Lower leg skin (tissue), 4 donors: ENCODE measurements at regions not wholly inside any gene's neighbourhood (a gene's known extent, or its start where the extent isn't known, plus 50 kb on each side); places are given as distances from the start of the nearest gene placed in this dataset.
"Not testable (repeated sequence)": the region's sequence is repeated elsewhere in the genome, so short reads cannot be mapped to it uniquely, and the experiment has no call there.

Experiments
- DNase-seq, 2 donors: peaks; one replicate each; pipeline ENCODE4 v3.0.0-alpha.2; 2019; ENCODE audit warnings: low spot score in 2 of 2
- H3K4me3 ChIP-seq: fragments of 200-600 bp; sonication (generic); 2 replicates; pipeline ENCODE4 v1.5.1; 2017; ENCODE audit warnings: mild to moderate bottlenecking, low read depth; ENCODE audit not compliant: poor library complexity, severe bottlenecking
- POLR2A ChIP-seq, 2 donors: fragments of 450-650 bp; IDR thresholded peaks; one replicate each; pipeline ENCODE4 v1.6.1; 2016 to 2017; ENCODE audit warnings: antibody characterized with exemption in 2 of 2, mild to moderate bottlenecking in 1 of 2, moderate library complexity in 1 of 2
- WGBS, 2 donors: methylation state at CpG; one replicate each; pipeline ENCODE4 v1.1.5; 2018; 5-methylcytosine and 5-hydroxymethylcytosine counted together
- intact Hi-C: fragments of 100-400 bp; cut with DNase I; formaldehyde crosslinking; loops from one replicate; pipeline ENCODE4 v1.15.0; 2023; ENCODE audit warnings: low total_unique reads
- TF ChIP-seq, protein P1 (sequence below), 3 donors: fragments of 450-650 bp; IDR thresholded peaks; one replicate each; pipeline ENCODE4 v1.5.1; 2016; ENCODE audit warnings: antibody characterized with exemption in 3 of 3, mild to moderate bottlenecking in 3 of 3, moderate library complexity in 2 of 3

GRCh38 chr7:115328018-115328417 is 406.1 kb downstream of the MDFIC start:
- DNase-seq: no peak
- 76 to 78% methylated on average over 3 of the region's 3 CpGs for WGBS, 2 donors
- TF ChIP-seq, protein P1, sequence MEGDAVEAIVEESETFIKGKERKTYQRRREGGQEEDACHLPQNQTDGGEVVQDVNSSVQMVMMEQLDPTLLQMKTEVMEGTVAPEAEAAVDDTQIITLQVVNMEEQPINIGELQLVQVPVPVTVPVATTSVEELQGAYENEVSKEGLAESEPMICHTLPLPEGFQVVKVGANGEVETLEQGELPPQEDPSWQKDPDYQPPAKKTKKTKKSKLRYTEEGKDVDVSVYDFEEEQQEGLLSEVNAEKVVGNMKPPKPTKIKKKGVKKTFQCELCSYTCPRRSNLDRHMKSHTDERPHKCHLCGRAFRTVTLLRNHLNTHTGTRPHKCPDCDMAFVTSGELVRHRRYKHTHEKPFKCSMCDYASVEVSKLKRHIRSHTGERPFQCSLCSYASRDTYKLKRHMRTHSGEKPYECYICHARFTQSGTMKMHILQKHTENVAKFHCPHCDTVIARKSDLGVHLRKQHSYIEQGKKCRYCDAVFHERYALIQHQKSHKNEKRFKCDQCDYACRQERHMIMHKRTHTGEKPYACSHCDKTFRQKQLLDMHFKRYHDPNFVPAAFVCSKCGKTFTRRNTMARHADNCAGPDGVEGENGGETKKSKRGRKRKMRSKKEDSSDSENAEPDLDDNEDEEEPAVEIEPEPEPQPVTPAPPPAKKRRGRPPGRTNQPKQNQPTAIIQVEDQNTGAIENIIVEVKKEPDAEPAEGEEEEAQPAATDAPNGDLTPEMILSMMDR (IDR thresholded peaks at IDR 0.05): no peak
- no peak for TF ChIP-seq POLR2A (IDR thresholded peaks at IDR 0.05)
- no peak overlapping the region for H3K4me3 ChIP-seq
- intact Hi-C loops: no loop called here

GRCh38 chr7:115327326-115327725 is 405.4 kb downstream of the MDFIC start:
- H3K4me3 ChIP-seq: no peak overlapping the region
- DNase-seq: no peak
- intact Hi-C loops: no loop called here
- TF ChIP-seq POLR2A (IDR thresholded peaks at IDR 0.05): no peak
- TF ChIP-seq, protein P1 (IDR thresholded peaks at IDR 0.05): no peak

GRCh38 chr7:115319541-115319940 is 397.6 kb downstream of the MDFIC start:
- intact Hi-C loops: no loop called here
- no peak overlapping the region for H3K4me3 ChIP-seq
- WGBS, 2 donors: 75 to 79% methylated on average over 2 of the region's 2 CpGs
- DNase-seq: no peak
- TF ChIP-seq, protein P1 (IDR thresholded peaks at IDR 0.05): no peak
- TF ChIP-seq POLR2A (IDR thresholded peaks at IDR 0.05): no peak

GRCh38 chr7:115310316-115310715 is 388.4 kb downstream of the MDFIC start:
- DNase-seq, H3K4me3 ChIP-seq, intact Hi-C loops: not testable (repeated sequence)
- WGBS, 2 donors: 72 to 87% methylated on average over 2 of the region's 2 CpGs

DNA sequence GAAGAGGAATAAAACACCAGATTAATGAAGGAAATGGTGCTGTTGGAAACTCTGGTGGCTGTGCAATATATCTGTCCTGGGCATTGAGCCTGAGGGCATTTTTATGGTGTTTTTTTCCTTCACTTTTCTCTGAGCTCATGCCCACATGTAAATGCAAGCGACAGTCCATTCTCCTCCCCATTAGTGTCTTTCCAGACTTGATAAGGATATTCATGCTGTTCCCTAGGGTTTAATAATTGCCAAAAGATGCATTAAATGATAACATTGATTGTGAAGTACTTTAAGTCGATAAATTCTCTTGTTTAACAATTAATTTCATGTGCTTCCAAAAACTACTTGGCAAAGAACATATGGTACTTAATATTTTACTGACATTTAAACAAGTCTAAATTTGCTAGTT is 384.7 kb downstream of the MDFIC start:
- no peak overlapping the region for H3K4me3 ChIP-seq
- DNase-seq: no peak
- intact Hi-C loops: no loop called here
- TF ChIP-seq, protein P1 (IDR thresholded peaks at IDR 0.05): no peak
- no peak for TF ChIP-seq POLR2A (IDR thresholded peaks at IDR 0.05)
- 23 to 29% methylated on average over 2 of the region's 2 CpGs for WGBS, 2 donors

GRCh38 chr7:115300231-115300870 is 378.5 kb downstream of the MDFIC start:
- no peak overlapping the region for H3K4me3 ChIP-seq
- no peak for TF ChIP-seq POLR2A (IDR thresholded peaks at IDR 0.05)
- DNase-seq: no peak
- 12 to 14% methylated on average over 1 of the region's 1 CpG for WGBS, 2 donors
- intact Hi-C loops: no loop called here

- no peak for DNase-seq
- 68 to 69% methylated on average over 6 of the region's 6 CpGs for WGBS, 2 donors
- TF ChIP-seq POLR2A (IDR thresholded peaks at IDR 0.05): no peak
- TF ChIP-seq, protein P1 (IDR thresholded peaks at IDR 0.05): no peak
- intact Hi-C loops: loop anchor here (1.0 kb wide), 1 partner anchor 20 kb away; no protein-coding TSS in a partner anchor
- H3K4me3 ChIP-seq: no peak overlapping the region
Observed at GRCh38 chr7:115299397-115300037, 377.6 kb downstream of the MDFIC start.
